GM13977 (cell line): ENCODE measurements at regions not wholly inside any gene's neighbourhood (a gene's known extent, or its start where the extent isn't known, plus 50 kb on each side); places are given as distances from the start of the nearest gene placed in this dataset.
"Not testable (repeated sequence)": the region's sequence is repeated elsewhere in the genome, so short reads cannot be mapped to it uniquely, and the experiment has no call there.

Experiments
- DNase-seq: peaks from one replicate; pipeline ENCODE4 v3.0.0; 2012; ENCODE audit warnings: low spot score
- CTCF ChIP-seq: IDR thresholded peaks from 2 replicates; pipeline ENCODE4 v1.5.1; 2012; ENCODE audit warnings: mild to moderate bottlenecking, control low read depth; ENCODE audit not compliant: insufficient read depth; ENCODE audit errors: extremely low read depth, missing control alignments
- in situ Hi-C: fragments of 300-500 bp; cut with MboI; formaldehyde crosslinking; loops from one replicate; pipeline ENCODE4 v1.12.0; 2022; ENCODE audit warnings: low sequenced_read_pairs, low pct_unique_long_range_greater_than_20kb, mixed read lengths, inconsistent platforms; ENCODE audit not compliant: unreplicated experiment

DNA sequence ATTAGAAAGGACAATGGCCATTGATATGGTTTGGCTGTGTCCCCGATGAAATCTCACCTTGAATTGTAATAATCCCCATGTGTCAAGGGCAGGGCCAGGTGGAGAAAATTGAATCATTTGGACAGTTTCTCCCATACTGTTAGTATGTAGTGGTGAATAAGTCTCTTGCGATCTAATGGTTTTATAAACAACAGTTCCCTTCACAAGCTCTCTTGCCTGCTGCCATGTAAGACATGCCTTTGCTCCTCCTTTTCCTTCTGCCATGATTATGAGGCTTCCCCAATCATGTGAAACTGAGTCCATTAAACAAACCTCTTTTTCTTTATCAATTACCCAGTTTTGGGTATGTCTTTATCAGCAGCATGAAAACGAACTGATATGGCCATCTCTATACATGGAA is 302.7 kb downstream of the SFMBT2 start:
- in situ Hi-C loops = no loop called here
- no peak for DNase-seq
- no peak for TF ChIP-seq CTCF

- no peak for DNase-seq
- in situ Hi-C loops = no loop called here
- no peak for TF ChIP-seq CTCF
These were observed 303.5 kb downstream of the SFMBT2 start for GRCh38 chr10:7107285-7107684.

GRCh38 chr10:7104379-7104778 is 306.5 kb downstream of the SFMBT2 start:
- in situ Hi-C loops, DNase-seq: not testable (repeated sequence)

DNA sequence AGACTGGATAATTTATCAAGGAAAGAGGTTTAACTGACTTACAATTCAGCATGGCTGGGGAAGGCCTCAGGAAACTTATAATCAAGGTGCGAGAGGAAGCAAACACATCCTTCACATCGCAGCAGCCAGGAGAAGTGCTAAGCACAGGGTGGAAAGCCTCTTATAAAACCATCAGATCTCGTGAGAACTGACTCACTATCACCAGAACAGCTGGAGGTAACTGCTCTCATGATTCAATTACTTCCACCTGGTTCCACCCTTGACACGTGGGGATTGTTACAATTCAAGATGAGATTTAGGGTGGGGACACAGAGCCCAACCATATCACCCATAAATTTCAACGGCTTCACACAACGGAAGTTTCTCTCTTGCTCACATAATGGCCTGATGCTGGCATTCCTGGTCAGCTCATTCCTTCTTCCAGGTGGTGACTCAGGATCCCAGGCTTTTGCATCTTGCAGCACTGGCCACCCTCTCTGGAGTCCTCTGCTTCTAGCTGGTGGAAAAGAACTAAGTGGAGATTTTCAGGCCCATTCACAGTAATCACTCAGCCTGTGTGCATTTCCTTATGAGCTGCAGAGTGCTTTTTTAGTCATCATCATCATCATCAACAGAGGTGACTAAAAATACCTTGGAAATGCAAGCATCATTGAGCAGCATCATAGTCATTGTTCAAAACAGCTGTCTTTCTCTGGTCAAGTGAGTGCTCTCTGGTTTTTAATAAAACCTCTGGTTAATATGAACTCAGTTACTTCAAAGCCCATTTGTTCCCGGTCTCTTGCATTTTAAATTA is 308.1 kb downstream of the SFMBT2 start:
- no peak for TF ChIP-seq CTCF
- in situ Hi-C loops = no loop called here
- peak; percentile 44 for DNase-seq

DNA sequence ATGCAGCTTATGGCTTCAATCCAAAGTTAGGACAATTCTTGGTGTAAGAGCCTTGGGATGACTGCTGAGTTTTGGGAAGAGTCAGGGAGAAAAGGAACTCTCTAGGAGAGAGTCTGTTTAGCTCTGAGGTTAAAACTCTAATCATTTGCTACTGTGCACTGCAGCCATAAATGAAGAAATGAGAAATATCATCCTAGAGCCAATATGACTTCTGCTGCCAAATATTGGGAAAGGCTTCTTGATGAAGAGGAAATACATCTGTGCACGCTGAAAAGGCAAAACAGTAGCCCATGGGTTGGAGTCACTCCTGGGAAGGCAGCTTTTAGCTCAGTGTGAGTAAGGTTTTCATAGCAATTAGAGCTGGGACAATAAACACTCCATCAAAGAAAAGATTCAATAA is 308.8 kb downstream of the SFMBT2 start:
- DNase-seq = no peak
- no peak for TF ChIP-seq CTCF
- in situ Hi-C loops = no loop called here

- TF ChIP-seq CTCF = no peak
- no peak for DNase-seq
- in situ Hi-C loops = no loop called here
These were observed 309.4 kb downstream of the SFMBT2 start for GRCh38 chr10:7101451-7101850.

DNA sequence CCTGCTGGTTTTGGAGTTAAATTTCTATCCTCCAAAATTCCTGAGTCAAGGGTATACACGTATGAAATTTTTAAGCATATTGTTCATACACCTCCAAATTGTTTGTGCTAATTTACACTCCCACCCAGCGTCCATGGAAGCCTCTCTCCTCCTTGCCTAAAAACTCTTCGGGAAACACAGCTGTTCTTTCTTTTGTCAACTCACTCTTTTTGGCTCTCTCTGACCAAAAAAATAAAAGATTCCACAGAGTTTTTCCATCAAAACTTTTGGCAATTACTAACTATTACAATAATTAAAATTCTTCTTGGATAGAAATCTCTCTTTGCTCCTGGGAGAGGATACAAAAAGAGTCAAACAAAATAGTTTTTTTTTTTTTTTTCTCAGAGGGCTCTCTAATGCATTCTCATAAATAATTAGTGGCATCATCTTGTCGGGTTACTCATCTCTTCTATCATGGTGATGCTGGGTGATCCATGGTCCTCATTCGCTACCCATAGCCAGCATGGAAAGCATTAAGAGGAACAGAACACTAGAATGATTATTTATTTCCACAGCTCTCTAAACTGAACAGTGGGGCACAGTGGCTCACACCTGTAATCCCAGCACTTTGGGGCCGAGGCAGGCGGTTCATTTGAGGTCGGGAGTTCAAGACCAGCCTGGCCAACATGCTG is 310.7 kb downstream of the SFMBT2 start:
- no peak for TF ChIP-seq CTCF
- in situ Hi-C loops = no loop called here
- no peak for DNase-seq
